ENCODE measurements at regions not wholly inside any gene's neighbourhood (a gene's known extent, or its start where the extent isn't known, plus 50 kb on each side); places are given as distances from the start of the nearest gene placed in this dataset.

DNA sequence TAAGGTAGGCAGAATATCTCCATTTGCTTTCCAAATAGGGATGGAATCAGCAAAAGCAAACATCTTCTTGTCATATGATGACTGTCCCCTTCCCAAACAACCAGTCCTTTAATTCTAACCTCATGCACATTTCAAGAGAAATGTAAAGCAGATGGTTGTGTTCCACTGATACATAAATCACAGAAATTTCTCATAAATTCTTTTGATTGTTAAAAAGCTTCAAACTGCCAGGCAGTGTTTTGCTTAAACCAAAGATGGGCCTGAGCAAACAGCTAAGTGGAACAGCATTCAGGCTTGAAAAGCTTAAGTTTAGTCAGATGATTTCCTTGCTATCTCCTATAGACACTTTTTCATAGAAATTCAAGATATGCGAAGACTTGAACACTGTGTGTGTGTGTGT, 74.3 kb upstream of the SOX2 start:
- TF ChIP-seq, protein P1, sequence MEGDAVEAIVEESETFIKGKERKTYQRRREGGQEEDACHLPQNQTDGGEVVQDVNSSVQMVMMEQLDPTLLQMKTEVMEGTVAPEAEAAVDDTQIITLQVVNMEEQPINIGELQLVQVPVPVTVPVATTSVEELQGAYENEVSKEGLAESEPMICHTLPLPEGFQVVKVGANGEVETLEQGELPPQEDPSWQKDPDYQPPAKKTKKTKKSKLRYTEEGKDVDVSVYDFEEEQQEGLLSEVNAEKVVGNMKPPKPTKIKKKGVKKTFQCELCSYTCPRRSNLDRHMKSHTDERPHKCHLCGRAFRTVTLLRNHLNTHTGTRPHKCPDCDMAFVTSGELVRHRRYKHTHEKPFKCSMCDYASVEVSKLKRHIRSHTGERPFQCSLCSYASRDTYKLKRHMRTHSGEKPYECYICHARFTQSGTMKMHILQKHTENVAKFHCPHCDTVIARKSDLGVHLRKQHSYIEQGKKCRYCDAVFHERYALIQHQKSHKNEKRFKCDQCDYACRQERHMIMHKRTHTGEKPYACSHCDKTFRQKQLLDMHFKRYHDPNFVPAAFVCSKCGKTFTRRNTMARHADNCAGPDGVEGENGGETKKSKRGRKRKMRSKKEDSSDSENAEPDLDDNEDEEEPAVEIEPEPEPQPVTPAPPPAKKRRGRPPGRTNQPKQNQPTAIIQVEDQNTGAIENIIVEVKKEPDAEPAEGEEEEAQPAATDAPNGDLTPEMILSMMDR (IDR thresholded peaks at IDR 0.05; ENCODE audit: low read depth, low read length), result no peak
- no peak for TF ChIP-seq EZH2phosphoT487 (IDR thresholded peaks at IDR 0.05; ENCODE audit: low read depth)

All from OCI-LY3 (cell line).